IMR-90 (cell line): ENCODE measurements at regions not wholly inside any gene's neighbourhood (a gene's known extent, or its start where the extent isn't known, plus 50 kb on each side); places are given as distances from the start of the nearest gene placed in this dataset.

Source experiments
- ATAC-seq: fragments of 200-7000 bp; cut with Tn5 transposase; 2 replicates; pipeline ENCODE4 v1.9.1; 2020; ENCODE audit warnings: low read depth, mild to moderate bottlenecking, moderate library complexity
- BruUV-seq: library from RNA; stranded (reverse); fragments of 400-500 nt; replicated peaks from 2 replicates; lab custom pipeline; 2021; lab: Mats Ljungman, UMichigan
- CTCF ChIA-PET: fragments of 300-600 bp; formaldehyde crosslinking; extraction: SDS; loops from one replicate; lab custom pipeline; 2021; ENCODE audit warnings: antibody characterized with exemption; lab: Yijun Ruan, JAX
- POLR2A ChIA-PET: fragments of 300-600 bp; sonication (Branson Sonifier 250); formaldehyde crosslinking; loops from one replicate; lab custom pipeline; 2022; ENCODE audit warnings: antibody characterized with exemption; ENCODE audit not compliant: unreplicated experiment; lab: Charles Lee
- DNase-seq: peaks from one replicate; pipeline ENCODE4 v3.0.0; 2013
- H2AFZ ChIP-seq: replicated peaks from 2 replicates; pipeline ENCODE3; 2013; ENCODE audit warnings: low read length, mild to moderate bottlenecking; ENCODE audit not compliant: poor library complexity
- H2AK5ac ChIP-seq: 2 replicates; pipeline ENCODE4 v1.6.1; 2013; ENCODE audit warnings: low read depth, low read length, inconsistent platforms
- H2AK9ac ChIP-seq: replicated peaks from 2 replicates; pipeline ENCODE3; 2013; ENCODE audit warnings: mild to moderate bottlenecking, low read depth, low read length, moderate library complexity; ENCODE audit not compliant: poor library complexity
- H2BK120ac ChIP-seq: 2 replicates; pipeline ENCODE4 v1.6.1; 2013; ENCODE audit warnings: low read depth, low read length, inconsistent platforms
- H2BK15ac ChIP-seq: 3 replicates; pipeline ENCODE4 v1.6.1; 2013; ENCODE audit warnings: low read depth, low read length, inconsistent platforms
- H2BK20ac ChIP-seq: 2 replicates; pipeline ENCODE4 v1.6.1; 2013; ENCODE audit warnings: low read depth, mild to moderate bottlenecking, inconsistent platforms, low read length, moderate library complexity
- H2BK5ac ChIP-seq: 2 replicates; pipeline ENCODE4 v1.6.1; 2013; ENCODE audit warnings: mild to moderate bottlenecking, low read depth, low read length, inconsistent platforms; ENCODE audit not compliant: poor library complexity, severe bottlenecking
- H3K14ac ChIP-seq: replicated peaks from 2 replicates; pipeline ENCODE4 v1.6.1; 2013; ENCODE audit warnings: low read depth, low read length, inconsistent platforms
- H3K18ac ChIP-seq: 2 replicates; pipeline ENCODE4 v1.6.1; 2013; ENCODE audit warnings: low read depth, low read length, control low read depth
- H3K23ac ChIP-seq: 2 replicates; pipeline ENCODE4 v1.6.1; 2013; ENCODE audit warnings: low read depth, low read length, inconsistent platforms
- H3K27ac ChIP-seq: 2 replicates; pipeline ENCODE4 v1.5.1; 2013; ENCODE audit warnings: mild to moderate bottlenecking, control low read depth, low read length; ENCODE audit not compliant: insufficient read depth
- H3K27me3 ChIP-seq: 2 replicates; pipeline ENCODE4 v1.6.1; 2013; ENCODE audit warnings: low read length; ENCODE audit not compliant: control insufficient read depth, insufficient read depth
- H3K36me3 ChIP-seq: 2 replicates; pipeline ENCODE4 v1.6.1; 2013; ENCODE audit warnings: low read length, mixed read lengths; ENCODE audit not compliant: control insufficient read depth, insufficient read depth
- H3K4ac ChIP-seq: 2 replicates; pipeline ENCODE4 v1.6.1; 2013; ENCODE audit warnings: low read depth, low read length, inconsistent platforms
- H3K4me1 ChIP-seq: 2 replicates; pipeline ENCODE4 v1.6.1; 2013; ENCODE audit warnings: low read length, mixed read lengths; ENCODE audit not compliant: control insufficient read depth, insufficient read depth
- H3K4me2 ChIP-seq: 2 replicates; pipeline ENCODE4 v1.6.1; 2013; ENCODE audit warnings: low read depth, mild to moderate bottlenecking, control low read depth, low read length, moderate library complexity
- H3K4me3 ChIP-seq: 2 replicates; pipeline ENCODE4 v1.5.1; 2013; ENCODE audit warnings: low read depth, mild to moderate bottlenecking, control low read depth, low read length, moderate library complexity; ENCODE audit not compliant: insufficient read depth
- H3K56ac ChIP-seq: 2 replicates; pipeline ENCODE4 v1.6.1; 2013; ENCODE audit warnings: low read length, inconsistent platforms; ENCODE audit not compliant: insufficient read depth; ENCODE audit errors: extremely low read depth
- H3K79me1 ChIP-seq, 2 experiments: 2 replicates each; pipeline ENCODE4 v1.6.1; 2013; ENCODE audit warnings: low read length in 2 of 2, inconsistent platforms in 1 of 2, low read depth in 1 of 2
- H3K9ac ChIP-seq: 2 replicates; pipeline ENCODE4 v1.6.1; 2013; ENCODE audit warnings: low read depth, low read length, control low read depth
- H3K9me1 ChIP-seq: 2 replicates; pipeline ENCODE4 v1.6.1; 2013; ENCODE audit warnings: low read length, inconsistent platforms; ENCODE audit not compliant: insufficient read depth
- H3K9me3 ChIP-seq: 2 replicates; pipeline ENCODE4 v1.6.1; 2013; ENCODE audit warnings: low read length; ENCODE audit not compliant: control insufficient read depth, insufficient read depth
- H4K20me1 ChIP-seq: 2 replicates; pipeline ENCODE4 v1.6.1; 2013; ENCODE audit warnings: low read length, inconsistent platforms; ENCODE audit not compliant: insufficient read depth
- H4K5ac ChIP-seq: 2 replicates; pipeline ENCODE4 v1.6.1; 2013; ENCODE audit warnings: mild to moderate bottlenecking, low read depth, low read length, control low read depth
- H4K8ac ChIP-seq, 2 experiments: 2 replicates each; pipeline ENCODE4 v1.6.1; 2013; ENCODE audit warnings: low read depth in 2 of 2, low read length in 2 of 2, control low read depth in 1 of 2, inconsistent platforms in 1 of 2
- H4K91ac ChIP-seq: 2 replicates; pipeline ENCODE4 v1.6.1; 2013; ENCODE audit warnings: low read depth, low read length, inconsistent platforms; ENCODE audit not compliant: insufficient read depth
- BHLHE40 ChIP-seq: fragments of 150-350 bp; IDR thresholded peaks from 2 replicates; pipeline ENCODE4 v1.6.1; 2016; ENCODE audit warnings: mild to moderate bottlenecking, low read depth, low read length
- CHD1 ChIP-seq: IDR thresholded peaks from 2 replicates; pipeline ENCODE4 v1.6.1; 2012; ENCODE audit warnings: low read depth, low read length, improper control_type of control experiment
- FOS ChIP-seq: fragments of 150-350 bp; IDR thresholded peaks from 2 replicates; pipeline ENCODE4 v1.6.1; 2016; ENCODE audit warnings: low read depth, low read length
- MAFK ChIP-seq: IDR thresholded peaks from 2 replicates; pipeline ENCODE4 v1.6.1; 2012; ENCODE audit warnings: low read depth, low read length, improper control_type of control experiment
- MAZ ChIP-seq: IDR thresholded peaks from 2 replicates; pipeline ENCODE4 v1.6.1; 2012; ENCODE audit warnings: low read depth, mild to moderate bottlenecking, low read length, improper control_type of control experiment, moderate library complexity, borderline replicate concordance
- MXI1 ChIP-seq: IDR thresholded peaks from 2 replicates; pipeline ENCODE4 v1.6.1; 2012; ENCODE audit warnings: low read depth, mild to moderate bottlenecking, low read length, moderate library complexity, borderline replicate concordance
- POLR2A ChIP-seq: IDR thresholded peaks from 2 replicates; pipeline ENCODE4 v1.6.1; 2012; ENCODE audit warnings: mild to moderate bottlenecking, low read depth, low read length
- RAD21 ChIP-seq: IDR thresholded peaks from 2 replicates; pipeline ENCODE4 v1.6.1; 2012; ENCODE audit warnings: low read length, improper control_type of control experiment
- RCOR1 ChIP-seq: IDR thresholded peaks from 2 replicates; pipeline ENCODE4 v1.6.1; 2012; ENCODE audit warnings: mild to moderate bottlenecking, low read length, improper control_type of control experiment; ENCODE audit not compliant: insufficient replicate concordance
- WGBS, 2 experiments: methylation state at CpG; one replicate each; pipeline versions ENCODE4 v1.1.5 to v1.1.7; 2013; ENCODE audit warnings: missing lambda C conversion rate in 2 of 2; ENCODE audit not compliant: insufficient read length in 1 of 2; ENCODE audit errors: extremely low coverage in 2 of 2; 5-methylcytosine and 5-hydroxymethylcytosine counted together
- dilution Hi-C: fragments of 300-500 bp; cut with HindIII; formaldehyde crosslinking; loops from one replicate; pipeline ENCODE4 v1.14.3; 2018; ENCODE audit warnings: low sequenced_read_pairs; ENCODE audit not compliant: unreplicated experiment
- in situ Hi-C: fragments of 300-500 bp; cut with MboI; formaldehyde crosslinking; loops from 3 replicates; pipeline ENCODE4 v1.14.3; 2019; ENCODE audit warnings: low sequenced_read_pairs, inconsistent platforms, mixed read lengths
- intact Hi-C: fragments of 100-400 bp; cut with micrococcal nuclease; formaldehyde crosslinking; loops from 2 replicates; pipeline ENCODE4 v1.10.0; 2022
- TF ChIP-seq, protein P1 (sequence below): fragments of 150-350 bp; IDR thresholded peaks from 2 replicates; pipeline ENCODE4 v1.6.1; 2017; ENCODE audit warnings: mild to moderate bottlenecking, antibody characterized with exemption, low read length, low read depth

DNA sequence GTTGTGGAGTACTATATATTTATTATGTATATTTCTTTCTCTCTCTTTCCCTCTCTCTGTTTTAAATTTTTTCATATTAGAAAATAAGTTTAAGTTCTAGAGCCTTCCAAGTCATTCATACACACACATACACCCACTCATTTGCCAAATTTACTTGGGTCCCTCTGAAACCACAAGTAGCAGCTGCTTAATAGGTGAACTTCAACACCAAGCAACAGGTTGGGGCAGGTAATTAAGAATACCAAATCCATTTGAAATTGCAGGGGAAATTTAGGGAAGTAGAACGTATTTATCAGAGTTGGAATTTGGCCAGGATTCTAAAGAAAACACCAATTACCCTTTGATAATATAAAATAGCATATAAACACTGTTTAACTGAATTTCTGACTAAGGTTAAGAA is 75.0 kb upstream of the RBBP8 start:
- no peak overlapping the region for H3K56ac ChIP-seq
- no peak overlapping the region for H4K5ac ChIP-seq
- no peak overlapping the region for H2BK120ac ChIP-seq
- ATAC-seq (no peak), DNase-seq (no peak)
- no peak overlapping the region for H2BK15ac ChIP-seq
- H4K20me1 ChIP-seq: no peaks in the 10 kb centered on the region
- no peak overlapping the region for H3K23ac ChIP-seq
- WGBS, 2 experiments: no CpG with 5 or more reads among the region's 1 CpG
- no peak overlapping the region for H3K4ac ChIP-seq
- H3K4me3 ChIP-seq: no peak overlapping the region
- no peak overlapping the region for H4K8ac ChIP-seq
- H3K27me3 ChIP-seq: peaks cover 3% of the 10 kb centered on the region; the same call in 1 of the 2 replicates
- H2BK20ac ChIP-seq: no peak overlapping the region
- no peak overlapping the region for H3K27ac ChIP-seq
- H2AK5ac ChIP-seq: no peak overlapping the region
- no peak overlapping the region for H2AK9ac ChIP-seq
- no peak overlapping the region for H3K18ac ChIP-seq
- CTCF ChIA-PET: no interaction called here
- H3K79me1 ChIP-seq: no peaks in the 10 kb centered on the region
- no peak overlapping the region for H3K4me2 ChIP-seq
- no peak overlapping the region for H4K91ac ChIP-seq
- no peak for TF ChIP-seq MAFK
- TF ChIP-seq, protein P1, sequence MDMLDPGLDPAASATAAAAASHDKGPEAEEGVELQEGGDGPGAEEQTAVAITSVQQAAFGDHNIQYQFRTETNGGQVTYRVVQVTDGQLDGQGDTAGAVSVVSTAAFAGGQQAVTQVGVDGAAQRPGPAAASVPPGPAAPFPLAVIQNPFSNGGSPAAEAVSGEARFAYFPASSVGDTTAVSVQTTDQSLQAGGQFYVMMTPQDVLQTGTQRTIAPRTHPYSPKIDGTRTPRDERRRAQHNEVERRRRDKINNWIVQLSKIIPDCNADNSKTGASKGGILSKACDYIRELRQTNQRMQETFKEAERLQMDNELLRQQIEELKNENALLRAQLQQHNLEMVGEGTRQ: no peak
- TF ChIP-seq CHD1: no peak
- TF ChIP-seq BHLHE40: no peak
- no peak for TF ChIP-seq FOS
- TF ChIP-seq MXI1: no peak
- TF ChIP-seq POLR2A: no peak
- TF ChIP-seq MAZ: no peak
- no peak for TF ChIP-seq RAD21
- no peak for TF ChIP-seq RCOR1
- no peak overlapping the region for H2BK5ac ChIP-seq
- H3K9me3 ChIP-seq: no peaks in the 10 kb centered on the region
- POLR2A ChIA-PET: no interaction called here
- intact Hi-C loops: loop anchor here (10.0 kb wide), 1 partner anchor 67 kb away; no protein-coding TSS in a partner anchor
- dilution Hi-C loops: no loop called here
- H2AFZ ChIP-seq: no peak overlapping the region
- BruUV-seq: no TSS peak
- no peak overlapping the region for H3K9ac ChIP-seq
- no peaks in the 10 kb centered on the region for H3K9me1 ChIP-seq
- H3K36me3 ChIP-seq: no peaks in the 10 kb centered on the region
- no peaks in the 10 kb centered on the region for H3K4me1 ChIP-seq
- in situ Hi-C loops: no loop called here
- H3K14ac ChIP-seq: no peak overlapping the region
